ENCODE measurements at regions not wholly inside any gene's neighbourhood (a gene's known extent, or its start where the extent isn't known, plus 50 kb on each side); places are given as distances from the start of the nearest gene placed in this dataset.
"Not testable (repeated sequence)": the region's sequence is repeated elsewhere in the genome, so short reads cannot be mapped to it uniquely, and the experiment has no call there.

DNA sequence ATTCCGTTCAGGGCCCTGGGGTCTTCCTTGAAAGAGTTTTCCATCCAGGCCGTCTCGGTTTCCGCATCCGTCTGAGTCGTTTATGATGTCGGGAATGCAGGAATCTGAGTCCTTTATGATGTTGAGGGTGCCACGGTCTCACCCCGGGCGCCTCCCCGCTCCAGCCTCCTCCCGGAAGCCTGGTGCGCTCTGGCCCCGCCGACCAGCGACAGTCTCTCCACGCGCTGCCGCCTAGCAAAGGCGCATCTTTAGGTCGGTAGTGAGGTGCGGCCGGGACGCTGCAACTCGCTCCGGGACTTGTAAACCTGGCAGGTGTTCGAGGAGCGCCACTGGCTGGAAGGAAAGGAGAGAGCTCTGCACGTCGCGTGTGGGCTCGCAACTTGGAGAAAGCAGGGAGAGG is 132.6 kb downstream of the FAM72C start:
- DNase-seq = not testable (repeated sequence)

- not testable (repeated sequence) for DNase-seq
Observed at GRCh38 chr1:143838598-143838929, 133.2 kb downstream of the FAM72C start.

GRCh38 chr1:143837924-143838597 is 133.7 kb downstream of the FAM72C start:
- peak; percentile 44 for DNase-seq

DNA sequence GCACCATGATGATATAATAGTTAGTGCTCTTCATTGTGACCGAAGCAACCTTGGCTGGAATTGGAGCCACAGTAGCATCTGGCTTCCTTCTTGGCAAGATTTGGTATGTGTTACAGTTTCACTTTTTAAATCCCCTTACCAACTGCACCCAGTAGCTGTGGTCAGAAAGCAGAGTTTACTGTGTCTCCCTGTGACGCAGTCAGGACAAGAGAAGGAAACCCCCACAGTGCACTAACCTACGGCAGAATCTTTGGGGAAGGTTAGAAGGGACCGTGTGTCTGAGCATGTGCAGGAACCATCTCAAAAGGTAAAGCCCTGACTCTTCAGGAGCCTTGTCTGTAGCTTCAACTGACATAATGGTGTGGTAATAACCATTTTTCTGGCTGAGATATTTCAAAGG is 138.4 kb downstream of the FAM72C start:
- DNase-seq = not testable (repeated sequence)

GRCh38 chr1:143832379-143832716 is 139.4 kb downstream of the FAM72C start:
- not testable (repeated sequence) for DNase-seq

DNA sequence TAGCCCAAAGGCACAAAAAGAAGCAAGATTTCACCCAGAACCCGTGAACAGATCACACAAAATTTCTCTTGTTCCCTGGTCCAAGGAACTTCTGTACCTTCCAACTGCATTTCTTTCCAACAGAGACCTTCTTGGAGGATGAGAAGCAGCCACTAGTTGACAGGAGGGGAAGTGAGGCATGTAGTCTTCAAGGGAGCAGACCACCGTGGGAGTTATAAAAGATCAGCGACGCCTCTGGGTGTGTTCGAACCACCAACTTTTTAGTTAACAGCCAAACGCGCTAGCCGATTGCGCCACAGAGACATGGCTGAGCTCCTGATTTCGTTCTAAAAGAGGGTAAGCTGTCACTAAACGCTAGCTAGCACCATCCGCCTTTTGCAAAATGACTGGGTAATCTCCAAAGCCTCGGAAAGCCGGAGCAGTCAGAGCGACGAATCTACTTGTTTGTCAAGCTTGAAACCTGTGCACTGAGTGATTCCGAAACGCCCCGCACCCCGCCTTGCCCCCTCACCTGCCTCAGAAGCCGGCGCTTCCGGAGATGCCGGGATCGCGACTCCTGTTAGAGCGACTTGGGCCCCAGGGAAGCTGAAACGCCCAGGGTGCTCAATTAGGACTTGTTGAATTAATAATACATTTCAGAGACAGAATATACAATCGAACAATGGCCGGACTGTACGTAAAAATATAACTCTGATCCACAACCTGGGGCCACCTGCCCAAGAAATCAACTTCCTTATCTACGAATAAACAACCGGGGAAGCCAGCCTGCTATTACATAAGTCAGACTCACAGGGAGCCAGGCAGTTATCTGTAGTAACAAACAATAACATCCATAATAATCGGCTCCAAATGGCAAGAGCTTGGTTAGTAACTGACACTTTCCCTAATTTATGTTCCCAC is 140.1 kb downstream of the FAM72C start:
- DNase-seq = not testable (repeated sequence)

- not testable (repeated sequence) for DNase-seq
Observed at GRCh38 chr1:143826162-143826561, 145.6 kb downstream of the FAM72C start.

DNA sequence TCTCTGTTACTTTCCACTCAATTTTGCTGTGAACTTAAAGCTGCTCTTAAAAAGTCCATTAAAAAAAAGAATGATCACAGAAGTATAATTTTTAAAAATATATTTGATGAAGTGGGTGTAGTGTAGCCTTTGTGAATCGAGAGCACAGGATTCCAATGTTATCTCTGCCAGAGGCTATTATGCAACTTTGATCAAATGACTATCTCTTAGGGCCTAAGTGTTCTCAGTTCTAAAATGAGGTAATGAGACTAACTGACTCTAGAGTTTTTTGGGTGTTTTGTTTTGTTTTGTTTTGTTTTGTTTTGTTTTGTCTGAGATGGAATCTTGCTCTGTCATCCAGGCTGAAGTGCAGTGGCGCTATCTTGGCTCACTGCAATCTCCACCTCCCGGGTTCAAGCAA is 147.5 kb downstream of the FAM72C start:
- DNase-seq = not testable (repeated sequence)

DNA sequence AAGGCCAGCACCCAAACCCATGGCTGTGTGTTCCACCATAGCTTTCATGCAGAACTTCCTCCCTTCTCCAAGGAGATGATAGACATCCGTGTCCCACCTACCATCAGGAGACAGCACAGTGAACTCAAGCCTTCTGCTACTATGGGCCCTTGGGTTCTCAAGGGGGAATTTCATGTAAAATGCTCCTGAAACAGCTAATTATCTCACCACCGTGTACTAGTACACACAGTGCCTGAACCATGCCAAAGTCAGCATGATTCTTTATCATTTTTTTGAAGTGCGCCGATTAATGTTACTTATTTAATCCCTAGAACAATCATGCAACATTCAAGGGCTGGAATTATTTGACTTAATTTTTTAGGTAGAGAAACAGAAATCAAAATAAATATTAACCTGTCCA is 151.7 kb downstream of the FAM72C start:
- DNase-seq = not testable (repeated sequence)

- DNase-seq = not testable (repeated sequence)
Observed at GRCh38 chr1:143816369-143816768, 155.4 kb downstream of the FAM72C start.

DNA sequence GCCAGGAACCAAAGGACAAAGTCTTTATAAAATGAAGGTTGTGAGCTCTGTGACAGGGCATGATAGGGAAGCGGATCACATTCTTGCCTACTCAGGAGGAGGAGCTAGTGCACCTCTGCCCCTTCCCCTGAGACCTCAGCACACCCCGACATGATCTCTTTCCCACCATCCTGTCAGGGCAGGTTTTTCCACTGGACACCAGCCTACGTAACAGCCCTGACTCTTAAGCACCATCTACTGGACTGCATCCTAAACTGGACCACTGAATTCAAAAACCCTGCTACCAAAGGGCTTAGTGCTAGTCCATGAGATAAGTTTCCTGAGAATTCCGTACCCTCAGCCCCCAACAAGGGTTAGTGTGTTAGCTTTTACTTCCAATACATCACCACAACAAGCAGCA is 166.4 kb downstream of the FAM72C start:
- not testable (repeated sequence) for DNase-seq

DNA sequence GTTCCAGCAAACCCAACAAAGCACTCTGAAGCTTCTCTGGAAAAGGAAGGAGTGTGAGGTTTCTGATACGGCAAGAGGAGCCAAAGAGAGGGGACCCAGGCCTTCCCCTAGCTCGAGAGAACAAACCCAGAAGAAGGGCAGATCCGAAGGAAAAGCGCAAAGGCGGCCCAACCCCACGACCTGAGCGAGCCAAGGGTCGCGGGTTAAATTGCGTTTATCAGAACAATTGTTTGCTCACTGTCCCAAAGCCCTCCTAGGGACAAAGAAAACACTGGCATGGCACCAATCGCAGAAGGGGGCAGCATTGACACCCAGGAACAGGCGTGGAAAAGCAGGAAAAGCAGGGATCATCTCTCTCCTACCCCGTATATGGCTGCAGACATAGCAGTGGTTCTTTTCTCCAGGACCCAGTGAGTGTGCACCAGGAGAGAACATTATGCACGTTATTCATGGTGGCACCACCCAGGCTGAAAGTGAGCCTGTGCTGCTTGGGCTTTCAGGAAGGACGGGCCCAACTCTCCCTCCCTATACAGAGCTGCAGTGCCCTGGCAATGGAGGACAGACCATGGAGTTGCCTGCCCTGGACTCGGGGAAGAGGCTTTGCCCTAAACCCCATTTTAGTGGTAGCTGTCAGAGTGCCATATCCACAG is 167.0 kb downstream of the FAM72C start:
- DNase-seq = not testable (repeated sequence)

DNA sequence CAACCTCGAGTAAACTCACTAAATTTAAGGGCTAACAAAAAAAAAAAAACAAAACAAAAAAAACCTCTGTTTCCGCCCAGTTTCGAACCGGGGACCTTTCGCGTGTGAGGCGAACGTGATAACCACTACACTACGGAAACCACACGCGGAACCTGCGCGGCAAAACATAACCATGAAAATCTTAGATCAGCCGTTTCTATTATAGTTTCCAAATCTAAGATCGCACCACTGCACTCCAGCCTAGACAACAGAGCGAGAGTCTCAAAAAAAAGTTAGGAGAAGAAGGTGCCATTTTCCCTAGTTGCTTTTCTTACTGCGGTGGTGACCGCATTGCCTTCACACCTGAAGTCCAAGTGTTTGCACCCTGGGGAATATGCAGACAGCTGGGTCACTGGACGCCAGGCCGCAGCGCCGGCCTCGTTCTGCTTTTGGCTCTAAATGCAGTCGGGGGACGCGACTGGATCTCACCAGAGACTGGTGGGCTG is 167.8 kb downstream of the FAM72C start:
- DNase-seq = peak; percentile 21

- not testable (repeated sequence) for DNase-seq
Observed at GRCh38 chr1:143803095-143803494, 168.7 kb downstream of the FAM72C start.

DNA sequence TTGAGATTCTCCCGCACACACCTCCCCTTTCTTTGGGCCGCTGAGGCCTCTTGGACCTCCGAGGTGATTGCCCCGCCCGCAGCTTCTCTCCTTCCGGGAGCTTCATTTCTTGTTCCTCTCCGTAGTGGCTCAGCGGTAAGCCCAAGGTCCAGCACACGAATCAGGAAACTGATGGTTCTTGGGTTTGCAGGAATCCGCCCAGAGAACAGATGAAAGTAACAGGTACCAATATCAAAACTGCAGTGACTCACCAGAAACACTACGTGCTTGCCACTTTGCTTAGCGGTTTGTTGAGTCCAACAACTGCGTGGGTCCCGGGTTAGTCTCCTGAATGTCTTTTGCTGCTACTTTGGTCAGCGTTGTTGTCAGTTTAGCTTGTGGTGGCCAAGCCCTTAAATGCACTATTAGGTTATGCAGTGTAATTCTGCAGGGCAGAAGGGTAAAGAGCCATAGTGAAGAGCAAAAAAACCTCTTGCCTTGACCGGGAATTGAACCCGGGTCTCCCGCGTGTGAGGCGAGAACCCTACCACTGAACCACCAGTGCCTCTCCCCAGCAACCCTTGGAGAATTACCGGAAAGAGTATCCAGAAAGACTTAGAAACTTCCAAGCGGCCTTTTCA is 172.1 kb downstream of the FAM72C start:
- not testable (repeated sequence) for DNase-seq

- DNase-seq = not testable (repeated sequence)
Observed at GRCh38 chr1:143796369-143796768, 175.4 kb downstream of the FAM72C start.

- not testable (repeated sequence) for DNase-seq
Observed at GRCh38 chr1:143792047-143792937, 179.5 kb downstream of the FAM72C start.

DNA sequence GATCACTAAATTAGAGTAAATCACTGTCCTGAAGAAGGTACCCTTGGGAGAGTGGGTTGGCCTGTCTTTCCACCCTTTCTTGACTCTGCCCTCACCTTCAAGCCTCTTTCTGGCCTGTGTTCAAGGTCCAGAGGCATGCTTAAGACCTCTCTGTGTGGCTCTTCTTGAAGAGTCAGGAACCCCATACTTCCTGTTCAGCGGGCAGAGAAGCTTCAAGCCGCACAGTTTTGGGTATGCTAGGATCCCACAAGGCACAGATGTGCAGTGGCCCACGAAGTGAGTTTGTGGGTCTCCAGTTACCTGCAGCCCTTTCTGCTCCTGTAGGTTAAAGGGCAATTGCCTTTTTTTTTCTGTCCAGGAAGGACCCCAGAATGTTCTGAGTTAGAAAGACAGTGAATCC is 185.4 kb downstream of the FAM72C start:
- DNase-seq = not testable (repeated sequence)

GRCh38 chr1:143785883-143786282 is 185.9 kb downstream of the FAM72C start:
- DNase-seq = not testable (repeated sequence)

DNA sequence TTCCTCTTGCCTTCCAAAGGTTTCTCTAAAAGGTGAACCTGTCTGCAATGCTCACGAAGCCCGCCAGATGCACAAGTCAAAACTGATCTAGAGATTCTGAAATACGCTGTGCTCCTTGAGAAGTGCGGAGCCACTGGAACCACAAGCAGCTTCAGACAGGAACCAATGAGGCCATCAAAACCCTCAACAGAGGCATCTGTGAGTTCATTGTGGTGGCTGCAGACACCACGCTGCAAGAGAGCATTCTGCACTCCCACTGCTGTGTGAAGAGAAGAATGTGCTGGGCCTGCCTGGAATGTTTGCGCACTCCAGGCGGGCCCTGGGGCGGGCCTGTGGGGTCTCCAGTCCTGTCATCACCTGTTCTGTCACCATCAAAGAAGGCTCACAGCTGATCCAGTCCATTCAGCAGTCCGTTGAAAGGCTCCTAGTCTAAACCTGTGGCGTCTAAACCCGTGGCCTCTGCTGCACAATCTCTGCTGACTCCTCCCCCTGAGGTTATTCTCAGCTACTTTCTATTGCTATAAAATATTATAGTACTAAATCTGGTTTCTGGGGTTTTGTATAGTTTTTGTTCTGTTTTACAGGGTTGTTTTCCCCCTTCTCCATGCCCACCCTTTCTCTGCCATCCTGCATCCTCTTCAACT is 187.4 kb downstream of the FAM72C start:
- not testable (repeated sequence) for DNase-seq

- not testable (repeated sequence) for DNase-seq
Observed at GRCh38 chr1:143778178-143778577, 193.6 kb downstream of the FAM72C start.

Measured in islet precursor cell (in vitro differentiated cells).